ENCODE measurements at regions not wholly inside any gene's neighbourhood (a gene's known extent, or its start where the extent isn't known, plus 50 kb on each side); places are given as distances from the start of the nearest gene placed in this dataset.

GRCh38 chr16:59905606-59906005, 1171.5 kb upstream of the GOT2 start:
- no peak for TF ChIP-seq TEAD4 (IDR thresholded peaks at IDR 0.05)
- TF ChIP-seq YY1 (IDR thresholded peaks at IDR 0.05; ENCODE audit: low read depth), result no peak
- no peak for TF ChIP-seq RAD21 (IDR thresholded peaks at IDR 0.05; ENCODE audit: low read depth)
- no peak for TF ChIP-seq CREB1 (IDR thresholded peaks at IDR 0.05; ENCODE audit: low read depth)
- no peak for TF ChIP-seq FOXM1 (IDR thresholded peaks at IDR 0.05; ENCODE audit: borderline replicate concordance, low read depth)
- no peak for TF ChIP-seq NFIC (IDR thresholded peaks at IDR 0.05)
- TF ChIP-seq EP300 (IDR thresholded peaks at IDR 0.05; ENCODE audit: borderline replicate concordance), result no peak
- TF ChIP-seq, protein P1, sequence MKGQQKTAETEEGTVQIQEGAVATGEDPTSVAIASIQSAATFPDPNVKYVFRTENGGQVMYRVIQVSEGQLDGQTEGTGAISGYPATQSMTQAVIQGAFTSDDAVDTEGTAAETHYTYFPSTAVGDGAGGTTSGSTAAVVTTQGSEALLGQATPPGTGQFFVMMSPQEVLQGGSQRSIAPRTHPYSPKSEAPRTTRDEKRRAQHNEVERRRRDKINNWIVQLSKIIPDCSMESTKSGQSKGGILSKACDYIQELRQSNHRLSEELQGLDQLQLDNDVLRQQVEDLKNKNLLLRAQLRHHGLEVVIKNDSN (IDR thresholded peaks at IDR 0.05), result no peak
- TF ChIP-seq CEBPB (IDR thresholded peaks at IDR 0.05), result no peak
- TF ChIP-seq MAX (IDR thresholded peaks at IDR 0.05), result no peak

DNA sequence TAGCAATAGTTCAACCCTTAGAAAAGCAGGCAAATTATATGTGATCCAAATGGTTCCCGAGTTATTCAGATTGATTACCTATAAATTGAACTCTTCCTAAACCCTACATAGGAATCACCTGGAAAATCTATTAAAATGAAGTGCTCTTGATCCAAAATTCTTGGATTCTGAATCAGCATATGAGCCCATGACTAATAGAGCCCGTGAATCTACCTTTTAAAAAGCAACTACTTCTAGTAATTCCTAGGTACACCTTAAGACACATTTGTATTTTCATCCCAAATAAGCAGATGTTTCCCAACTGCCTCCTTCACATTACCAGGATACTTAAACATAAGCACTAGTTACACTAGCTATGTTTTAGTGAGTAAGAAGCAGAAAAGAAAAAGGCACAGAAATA, 1171.0 kb upstream of the GOT2 start:
- TF ChIP-seq TEAD4 (IDR thresholded peaks at IDR 0.05) (no peak), YY1 (IDR thresholded peaks at IDR 0.05; ENCODE audit: low read depth) (no peak), NFIC (IDR thresholded peaks at IDR 0.05) (no peak), RAD21 (IDR thresholded peaks at IDR 0.05; ENCODE audit: low read depth) (no peak), REST (IDR thresholded peaks at IDR 0.05; ENCODE audit: low read depth) (no peak), EGR1 (IDR thresholded peaks at IDR 0.05) (no peak), ZBTB7A (IDR thresholded peaks at IDR 0.05; ENCODE audit: low read depth) (no peak), CREB1 (IDR thresholded peaks at IDR 0.05; ENCODE audit: low read depth) (no peak), CEBPB (IDR thresholded peaks at IDR 0.05) (no peak)

- TF ChIP-seq CEBPB (IDR thresholded peaks at IDR 0.05), result no peak
- TF ChIP-seq TEAD4 (IDR thresholded peaks at IDR 0.05), result no peak
- no peak for TF ChIP-seq TCF12 (IDR thresholded peaks at IDR 0.05; ENCODE audit: low read depth)
- TF ChIP-seq EP300 (IDR thresholded peaks at IDR 0.05; ENCODE audit: borderline replicate concordance), result no peak
- TF ChIP-seq ZBTB7A (IDR thresholded peaks at IDR 0.05; ENCODE audit: low read depth), result no peak
- TF ChIP-seq, protein P1 (IDR thresholded peaks at IDR 0.05), result no peak
- no peak for TF ChIP-seq TAF1 (IDR thresholded peaks at IDR 0.05; ENCODE audit: low read depth)
- TF ChIP-seq MAX (IDR thresholded peaks at IDR 0.05), result no peak
- no peak for TF ChIP-seq NFIC (IDR thresholded peaks at IDR 0.05)
- no peak for TF ChIP-seq CREB1 (IDR thresholded peaks at IDR 0.05; ENCODE audit: low read depth)
- TF ChIP-seq REST (IDR thresholded peaks at IDR 0.05; ENCODE audit: low read depth), result no peak
- TF ChIP-seq RAD21 (IDR thresholded peaks at IDR 0.05; ENCODE audit: low read depth), result no peak
- TF ChIP-seq EGR1 (IDR thresholded peaks at IDR 0.05), result no peak
- TF ChIP-seq YY1 (IDR thresholded peaks at IDR 0.05; ENCODE audit: low read depth), result no peak
- TF ChIP-seq FOXM1 (IDR thresholded peaks at IDR 0.05; ENCODE audit: borderline replicate concordance, low read depth), result no peak
Observed at GRCh38 chr16:59899940-59900339, 1165.8 kb upstream of the GOT2 start.

DNA sequence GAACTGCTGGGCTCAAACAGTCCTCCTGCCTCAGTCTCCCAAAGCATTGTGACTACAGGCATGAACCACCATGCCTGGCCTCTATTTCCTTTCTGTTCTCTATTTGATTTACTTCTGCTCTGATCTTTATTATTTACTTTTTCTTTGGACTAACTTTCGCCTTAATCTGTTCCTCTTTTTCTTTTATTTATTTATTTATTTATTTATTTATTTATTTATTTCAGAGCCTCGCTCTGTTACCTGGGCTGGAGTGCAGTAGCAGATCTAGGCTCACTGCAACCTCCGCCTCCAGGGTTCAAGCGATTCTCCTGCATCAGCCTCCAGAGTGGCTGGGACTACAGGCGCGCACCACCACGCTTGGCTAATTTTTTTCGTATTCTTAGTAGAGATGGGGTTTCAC, 1158.3 kb upstream of the GOT2 start:
- no peak for TF ChIP-seq TCF12 (IDR thresholded peaks at IDR 0.05; ENCODE audit: low read depth)
- no peak for TF ChIP-seq TAF1 (IDR thresholded peaks at IDR 0.05; ENCODE audit: low read depth)
- no peak for TF ChIP-seq MAX (IDR thresholded peaks at IDR 0.05)
- TF ChIP-seq YY1 (IDR thresholded peaks at IDR 0.05; ENCODE audit: low read depth), result no peak
- TF ChIP-seq EP300 (IDR thresholded peaks at IDR 0.05; ENCODE audit: borderline replicate concordance), result no peak
- TF ChIP-seq ZBTB7A (IDR thresholded peaks at IDR 0.05; ENCODE audit: low read depth), result no peak
- no peak for TF ChIP-seq NFIC (IDR thresholded peaks at IDR 0.05)
- TF ChIP-seq CEBPB (IDR thresholded peaks at IDR 0.05), result no peak
- no peak for TF ChIP-seq TEAD4 (IDR thresholded peaks at IDR 0.05)
- TF ChIP-seq, protein P1 (IDR thresholded peaks at IDR 0.05), result no peak
- no peak for TF ChIP-seq REST (IDR thresholded peaks at IDR 0.05; ENCODE audit: low read depth)
- no peak for TF ChIP-seq RAD21 (IDR thresholded peaks at IDR 0.05; ENCODE audit: low read depth)
